Superior temporal gyrus (tissue), 1 donor: ENCODE measurements at regions not wholly inside any gene's neighbourhood (a gene's known extent, or its start where the extent isn't known, plus 50 kb on each side); places are given as distances from the start of the nearest gene placed in this dataset.
A peak's percentile ranks its signal among the peaks of the same experiment; 100 is the strongest.

Source experiments
- DNase-seq: peaks from one replicate; pipeline ENCODE4 v3.0.0-alpha.2; 2016; ENCODE audit errors: extremely low spot score

GRCh38 chr16:5668553-5668952 lies 571.0 kb upstream of the EEF2KMT start:
- no peak for DNase-seq

- DNase-seq, result no peak
Measured at GRCh38 chr16:5665834-5666233, 568.2 kb upstream of the EEF2KMT start.

GRCh38 chr16:5653789-5654188 lies 556.2 kb upstream of the EEF2KMT start:
- DNase-seq, result no peak

- no peak for DNase-seq
Measured at GRCh38 chr16:5653041-5653440, 555.4 kb upstream of the EEF2KMT start.

DNA sequence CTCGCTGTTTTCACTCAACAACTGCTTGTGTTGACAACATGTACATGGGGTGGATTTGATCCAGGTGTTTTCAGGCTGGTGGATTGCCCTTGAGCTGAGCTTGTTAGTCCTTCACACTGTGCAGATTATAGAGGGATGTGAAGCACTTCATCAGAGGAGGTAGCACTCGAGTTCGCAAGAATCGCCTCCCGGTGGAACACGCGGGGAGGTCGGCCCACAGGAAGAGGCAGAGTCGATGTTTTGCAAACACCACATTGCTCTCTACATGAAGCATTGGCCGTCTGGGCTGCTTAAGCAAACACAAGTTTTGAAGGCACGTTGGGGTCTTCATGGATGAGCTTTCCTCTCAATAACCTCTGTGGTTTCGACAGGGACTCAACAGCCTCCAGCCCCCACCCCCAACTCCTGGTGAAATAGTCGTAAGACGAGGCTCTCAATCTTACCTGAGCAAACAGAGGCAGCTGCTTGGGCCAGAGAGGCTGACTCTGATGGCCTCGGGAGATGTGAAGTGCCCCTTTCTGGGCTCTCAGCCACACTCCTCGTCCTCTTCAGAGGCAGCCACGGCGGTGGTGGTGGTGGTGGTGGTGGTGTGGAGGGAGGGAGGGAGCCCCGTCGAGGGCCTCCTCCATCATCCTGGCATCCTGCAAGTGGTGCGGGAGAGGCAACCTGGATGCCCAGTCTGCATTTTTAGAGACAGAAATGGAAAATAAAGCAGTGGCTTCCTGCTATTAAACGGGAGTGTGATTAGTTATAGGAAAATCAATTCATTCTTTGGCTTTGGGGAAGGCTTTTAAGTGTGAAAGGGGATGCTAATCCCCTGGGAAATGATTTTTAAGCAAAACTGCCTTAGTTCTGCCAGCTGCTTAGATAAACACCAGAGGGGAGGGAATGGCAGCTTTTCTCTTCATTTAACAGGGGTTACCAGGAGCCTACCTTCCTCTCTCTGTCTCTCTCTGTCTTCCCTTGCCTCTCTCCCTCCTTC lies 552.5 kb upstream of the EEF2KMT start:
- DNase-seq, result no peak

DNA sequence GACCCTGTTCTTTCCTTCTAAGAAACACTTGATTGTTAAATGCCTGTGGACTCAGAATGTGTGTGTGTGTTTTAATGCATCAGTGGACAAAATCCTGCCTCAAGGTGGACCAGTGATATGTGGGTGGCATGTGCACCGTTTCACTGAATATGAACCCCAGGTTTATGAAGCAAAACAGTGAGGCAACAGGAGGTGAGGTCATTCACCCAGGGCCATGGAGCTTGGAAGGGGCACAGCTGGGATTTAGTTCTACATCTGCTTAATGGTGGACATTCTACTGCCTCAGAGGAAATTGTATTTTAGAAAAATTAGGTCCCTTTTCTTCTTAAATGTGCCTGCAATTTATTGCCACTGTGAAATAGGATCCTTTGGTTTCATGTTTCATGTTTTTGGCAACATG lies 549.5 kb upstream of the EEF2KMT start:
- DNase-seq, result no peak

GRCh38 chr16:5643855-5644531 lies 546.4 kb upstream of the EEF2KMT start:
- no peak for DNase-seq

DNA sequence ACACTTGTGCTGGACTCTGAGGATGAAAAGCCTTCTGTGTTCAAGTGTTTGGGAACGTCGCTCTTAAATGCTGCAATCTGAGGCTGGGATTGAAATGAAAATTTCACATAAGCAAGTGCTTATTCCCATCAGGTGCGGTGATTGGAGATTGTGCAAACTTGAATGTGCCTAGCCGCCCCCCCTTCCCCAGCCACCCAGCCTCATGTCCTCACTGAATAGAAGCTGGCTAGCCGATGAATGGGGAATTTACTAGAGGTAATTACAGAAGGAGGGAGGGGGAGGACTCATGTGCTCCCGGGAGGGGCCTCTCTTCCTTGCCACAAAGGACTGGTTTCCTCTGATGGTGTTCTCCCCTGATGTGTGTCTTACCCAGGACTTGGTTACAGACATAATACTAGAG lies 544.8 kb upstream of the EEF2KMT start:
- no peak for DNase-seq

DNA sequence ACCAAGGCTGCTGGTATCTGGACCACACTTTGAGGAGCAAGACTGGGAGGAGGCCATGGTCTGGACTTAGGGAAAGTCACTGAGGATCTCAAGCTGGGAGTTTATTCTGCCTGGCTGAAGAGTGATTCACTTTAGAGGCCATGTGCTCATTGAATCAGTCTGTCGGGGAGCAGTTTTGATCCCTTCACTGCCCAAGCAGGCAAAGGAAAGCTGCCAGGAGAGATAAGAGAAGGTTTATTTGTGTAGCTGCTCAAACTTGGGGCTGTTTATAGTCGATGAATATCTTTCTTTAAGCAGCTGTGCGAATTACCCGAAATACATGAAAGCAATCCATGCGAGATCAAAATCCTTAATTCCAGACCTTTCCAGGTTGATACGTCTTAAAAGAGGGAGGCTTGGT lies 544.4 kb upstream of the EEF2KMT start:
- DNase-seq, result no peak

GRCh38 chr16:5640883-5641282 lies 543.3 kb upstream of the EEF2KMT start:
- no peak for DNase-seq

DNA sequence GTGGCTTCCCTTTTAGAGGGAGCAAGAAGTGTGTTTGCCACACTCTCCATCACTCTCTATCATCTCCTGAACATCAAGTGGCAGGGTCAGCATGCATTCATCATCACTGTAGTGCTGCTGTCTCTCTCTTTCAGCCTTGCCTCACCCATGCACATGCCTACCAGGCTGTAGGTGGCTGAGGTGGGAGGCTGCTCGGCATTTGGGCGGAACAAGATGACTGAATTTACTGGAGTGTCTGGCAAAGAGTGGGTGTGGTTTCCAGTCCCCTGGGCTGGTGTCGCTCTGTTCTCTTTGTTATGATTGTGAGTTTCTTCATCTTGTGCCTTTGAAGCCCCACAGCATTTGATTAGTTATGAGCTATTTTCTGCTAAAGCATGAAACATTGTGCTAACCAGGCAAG lies 541.9 kb upstream of the EEF2KMT start:
- DNase-seq, result no peak

DNA sequence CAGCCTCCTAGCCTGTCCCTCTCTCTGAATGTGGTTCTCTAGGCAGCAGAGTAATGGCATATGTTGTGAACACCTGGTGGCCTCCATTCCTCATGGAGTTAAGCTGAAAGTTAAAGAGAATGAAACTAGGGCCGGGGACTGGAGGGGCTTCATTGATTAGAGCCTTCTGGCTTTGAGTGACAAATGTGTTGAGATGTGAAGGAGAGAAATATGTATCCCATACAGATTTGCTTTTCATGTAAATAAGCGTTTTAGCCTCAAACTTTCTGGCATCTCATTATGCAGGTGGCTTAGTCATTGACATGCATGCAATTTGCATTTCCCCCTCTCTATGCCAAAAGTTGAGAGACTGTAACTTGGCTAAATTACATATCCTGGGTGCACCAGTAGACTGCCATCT lies 537.7 kb upstream of the EEF2KMT start:
- DNase-seq, result no peak

DNA sequence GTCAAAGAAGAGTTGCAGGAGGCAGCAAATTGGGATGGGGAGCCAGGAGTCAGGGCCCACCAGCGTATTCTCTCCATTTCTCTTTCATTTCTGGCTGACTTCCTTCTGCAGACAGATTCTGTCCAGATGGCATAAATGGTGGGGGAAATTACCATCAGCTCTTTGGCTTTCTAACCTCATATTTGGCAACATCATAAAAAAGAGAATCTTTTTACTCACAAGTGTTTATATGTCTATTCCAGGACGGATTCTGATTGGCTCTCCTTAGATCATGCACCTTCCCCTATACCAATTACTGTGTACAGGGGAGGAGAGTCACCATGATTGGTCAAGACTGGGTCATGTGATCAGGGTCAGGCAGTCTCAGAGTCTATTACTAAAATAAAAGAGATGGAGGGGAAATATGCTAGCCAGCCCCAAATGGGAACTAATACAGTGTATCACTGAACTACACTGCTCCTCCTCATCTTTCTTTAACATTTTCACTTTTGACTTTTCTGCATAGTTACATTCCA lies 537.1 kb upstream of the EEF2KMT start:
- no peak for DNase-seq

GRCh38 chr16:5633845-5634440 lies 536.3 kb upstream of the EEF2KMT start:
- DNase-seq, result peak; percentile 68

DNA sequence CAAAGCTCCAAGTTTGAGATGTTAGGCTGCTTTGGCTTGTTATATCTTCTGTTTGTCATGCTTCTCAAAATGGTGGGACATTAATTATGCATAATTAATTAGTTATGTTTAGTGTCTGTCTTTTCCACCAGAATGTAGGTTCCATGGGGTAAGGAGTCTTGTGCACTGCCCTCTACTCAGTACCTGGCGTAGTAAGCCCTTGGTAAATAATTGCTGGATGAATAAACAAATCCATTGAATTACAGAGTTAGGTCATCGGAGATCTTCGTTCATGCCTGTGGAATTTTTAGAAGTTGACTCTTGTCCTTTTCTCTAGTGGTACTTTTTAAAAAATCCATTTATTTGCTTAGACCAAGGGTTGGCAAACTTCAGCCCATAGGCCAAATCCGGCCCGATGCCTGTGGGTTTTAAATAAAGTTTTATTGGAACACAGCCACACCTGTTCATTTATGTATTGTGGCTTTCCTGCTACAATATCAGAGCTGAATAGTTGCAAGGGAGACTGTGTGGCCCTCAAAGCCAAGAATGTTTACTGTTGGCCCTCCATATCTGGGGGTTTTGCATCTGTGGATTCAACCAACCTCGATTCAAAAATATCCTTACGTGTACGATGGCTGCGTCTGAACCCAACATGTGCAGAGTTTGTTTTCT lies 524.8 kb upstream of the EEF2KMT start:
- DNase-seq, result no peak

DNA sequence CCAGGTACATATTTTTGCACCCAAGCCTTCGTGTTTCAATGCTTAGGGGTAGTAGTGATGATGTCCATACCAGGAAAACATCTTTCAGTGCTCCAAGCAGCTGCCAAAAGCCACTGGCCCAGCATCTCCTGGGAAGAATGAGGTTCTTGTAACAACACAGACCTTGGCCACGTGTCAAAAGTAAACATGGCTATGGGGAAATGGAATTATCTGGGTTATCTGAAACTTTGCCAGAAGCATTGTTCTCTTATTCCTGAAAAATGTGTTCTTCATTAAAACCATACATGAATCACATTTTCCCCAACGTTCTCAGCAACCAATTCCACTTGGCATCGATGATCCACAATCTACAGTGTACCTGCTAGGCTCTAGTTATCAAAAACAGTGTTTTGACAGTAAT lies 524.2 kb upstream of the EEF2KMT start:
- DNase-seq, result no peak

- no peak for DNase-seq
Measured at GRCh38 chr16:5619304-5619703, 521.7 kb upstream of the EEF2KMT start.

DNA sequence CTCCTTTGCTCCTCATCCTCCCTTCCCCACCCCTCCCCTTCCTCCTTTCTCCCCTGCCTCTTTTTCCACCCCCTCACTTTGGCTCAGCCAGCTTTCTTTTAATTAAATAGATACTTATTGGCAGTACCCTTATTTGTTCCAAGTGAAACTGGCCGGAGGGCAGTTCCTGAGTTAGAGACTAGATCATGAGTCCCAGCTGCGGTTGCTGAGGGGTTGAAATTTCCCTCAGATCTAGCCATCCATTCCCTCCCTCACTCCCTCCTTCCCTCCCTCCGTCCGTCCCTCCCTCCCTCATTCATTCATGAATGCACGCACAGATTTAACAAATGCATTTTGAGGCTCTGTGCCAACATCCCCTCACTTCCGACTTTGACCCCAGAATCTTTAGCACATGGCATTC lies 519.2 kb upstream of the EEF2KMT start:
- DNase-seq, result no peak

GRCh38 chr16:5615868-5616642 lies 518.5 kb upstream of the EEF2KMT start:
- DNase-seq, result peak; percentile 81

- DNase-seq, result no peak
Measured at GRCh38 chr16:5607169-5607568, 509.6 kb upstream of the EEF2KMT start.

DNA sequence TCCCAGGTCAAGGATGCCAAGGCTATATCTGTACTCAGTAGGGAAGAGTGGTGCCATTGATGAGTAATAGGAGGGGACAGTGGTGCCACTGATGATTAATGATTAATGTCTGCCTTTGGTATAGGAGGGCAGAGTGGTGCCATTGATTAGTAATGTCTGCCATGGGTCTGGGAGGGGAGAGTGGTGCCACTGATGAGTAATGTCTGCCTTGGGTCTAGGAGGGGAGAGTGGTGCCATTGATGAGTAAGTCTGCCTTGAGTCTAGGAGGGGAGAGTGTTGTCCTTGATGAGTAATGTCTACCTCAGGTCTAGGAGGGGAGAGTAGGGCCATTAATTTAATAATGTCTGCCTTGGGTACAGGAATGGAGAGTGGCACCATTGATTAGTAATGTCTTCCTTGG lies 507.8 kb upstream of the EEF2KMT start:
- no peak for DNase-seq
